GM04504 (cell line): ENCODE measurements at regions not wholly inside any gene's neighbourhood (a gene's known extent, or its start where the extent isn't known, plus 50 kb on each side); places are given as distances from the start of the nearest gene placed in this dataset.

Experiments used
- DNase-seq: peaks from one replicate; pipeline ENCODE4 v3.0.0-alpha.2; 2012; ENCODE audit warnings: low read depth

- DNase-seq, result peak; percentile 97
Measured at GRCh38 chr14:51396222-51396815, 156.3 kb downstream of the TMX1 start.

GRCh38 chr14:51398898-51399297 lies 158.9 kb downstream of the TMX1 start:
- DNase-seq, result peak; percentile 66

- no peak for DNase-seq
Measured at GRCh38 chr14:51400139-51400538, 160.1 kb downstream of the TMX1 start.

- DNase-seq, result no peak
Measured at GRCh38 chr14:51401272-51401671, 161.2 kb downstream of the TMX1 start.

- DNase-seq, result no peak
Measured at GRCh38 chr14:51401756-51402155, 161.7 kb downstream of the TMX1 start.

- DNase-seq, result no peak
Measured at GRCh38 chr14:51410897-51411296, 170.8 kb downstream of the TMX1 start.

- DNase-seq, result no peak
Measured at GRCh38 chr14:51419685-51420084, 179.6 kb downstream of the TMX1 start.

GRCh38 chr14:51422704-51423103 lies 182.7 kb downstream of the TMX1 start:
- no peak for DNase-seq

- no peak for DNase-seq
Measured at GRCh38 chr14:51424041-51424440, 184.0 kb downstream of the TMX1 start.

- DNase-seq, result peak; percentile 32
Measured at GRCh38 chr14:51424561-51425251, 184.7 kb downstream of the TMX1 start.

GRCh38 chr14:51428981-51429380 lies 188.9 kb downstream of the TMX1 start:
- no peak for DNase-seq

- DNase-seq, result no peak
Measured at GRCh38 chr14:51430079-51430478, 190.0 kb downstream of the TMX1 start.

- no peak for DNase-seq
Measured at GRCh38 chr14:51430633-51431032, 190.6 kb downstream of the TMX1 start.

- DNase-seq, result no peak
Measured at GRCh38 chr14:51431033-51431709, 191.1 kb downstream of the TMX1 start.

- DNase-seq, result no peak
Measured at GRCh38 chr14:51431741-51432140, 191.7 kb downstream of the TMX1 start.

GRCh38 chr14:51432302-51432948 lies 192.4 kb downstream of the TMX1 start:
- no peak for DNase-seq

GRCh38 chr14:51436630-51437029 lies 196.6 kb downstream of the TMX1 start:
- no peak for DNase-seq

- DNase-seq, result no peak
Measured at GRCh38 chr14:51439896-51440295, 199.8 kb downstream of the TMX1 start.

GRCh38 chr14:51441001-51441400 lies 201.0 kb downstream of the TMX1 start:
- DNase-seq, result no peak

GRCh38 chr14:51442513-51443175 lies 202.6 kb downstream of the TMX1 start:
- peak; percentile 93 for DNase-seq

- peak; percentile 29 for DNase-seq
Measured at GRCh38 chr14:51443195-51444018, 203.4 kb downstream of the TMX1 start.
